DND-41 (cell line): ENCODE measurements at regions not wholly inside any gene's neighbourhood (a gene's known extent, or its start where the extent isn't known, plus 50 kb on each side); places are given as distances from the start of the nearest gene placed in this dataset.

Experiments used
- ATAC-seq: fragments of 200-7000 bp; cut with Tn5 transposase; 3 replicates; pipeline ENCODE4 v1.9.1; 2021; ENCODE audit warnings: low read depth; ENCODE audit not compliant: insufficient read depth
- DNase-seq: peaks from one replicate; pipeline ENCODE4 v3.0.0-alpha.2; 2020
- H2AFZ ChIP-seq: 2 replicates; pipeline ENCODE4 v1.6.0; 2012; ENCODE audit warnings: low read depth, low read length
- H3K27ac ChIP-seq: 2 replicates; pipeline ENCODE4 v1.5.1; 2012; ENCODE audit warnings: low read length, inconsistent platforms
- H3K27me3 ChIP-seq: fragments of 200-600 bp; sonication (generic); 2 replicates; pipeline ENCODE4 v1.6.0; 2012; ENCODE audit warnings: low read length, mild to moderate bottlenecking, inconsistent platforms; ENCODE audit not compliant: insufficient read depth, poor library complexity
- H3K36me3 ChIP-seq: 2 replicates; pipeline ENCODE4 v1.5.1; 2012; ENCODE audit warnings: low read length, inconsistent platforms; ENCODE audit not compliant: insufficient read depth
- H3K4me1 ChIP-seq: 2 replicates; pipeline ENCODE4 v1.5.1; 2012; ENCODE audit warnings: mild to moderate bottlenecking, low read length; ENCODE audit not compliant: insufficient read depth
- H3K4me2 ChIP-seq: 2 replicates; pipeline ENCODE4 v1.6.0; 2012; ENCODE audit warnings: mild to moderate bottlenecking, moderate library complexity, low read length, inconsistent platforms; ENCODE audit not compliant: insufficient read depth
- H3K4me3 ChIP-seq, 2 experiments: fragments of 200-600 bp in 1 of 2; shearing (Covaris generic) in 1 of 2; 2 replicates each; pipeline ENCODE4 v1.5.1; 2012 to 2016; ENCODE audit warnings: inconsistent platforms in 2 of 2, low read length in 2 of 2, mild to moderate bottlenecking in 2 of 2, low read depth in 1 of 2, moderate library complexity in 1 of 2
- H3K79me2 ChIP-seq: 2 replicates; pipeline ENCODE4 v1.6.0; 2012; ENCODE audit warnings: low read length, inconsistent platforms; ENCODE audit not compliant: insufficient read depth
- H3K9ac ChIP-seq: 2 replicates; pipeline ENCODE4 v1.6.0; 2012; ENCODE audit warnings: low read depth, mild to moderate bottlenecking, inconsistent platforms, low read length, moderate library complexity
- H3K9me3 ChIP-seq: 2 replicates; pipeline ENCODE4 v1.5.1; 2012; ENCODE audit warnings: low read length, moderate library complexity, mild to moderate bottlenecking, inconsistent platforms; ENCODE audit not compliant: insufficient read depth, severe bottlenecking
- H4K20me1 ChIP-seq: 2 replicates; pipeline ENCODE4 v1.6.0; 2012; ENCODE audit warnings: low read length; ENCODE audit not compliant: insufficient read depth
- CTCF ChIP-seq: IDR thresholded peaks from 2 replicates; pipeline ENCODE4 v1.5.1; 2012; ENCODE audit warnings: borderline replicate concordance, low read length, moderate library complexity, mild to moderate bottlenecking; ENCODE audit not compliant: poor library complexity, severe bottlenecking; ENCODE audit errors: extremely low read depth
- EZH2 ChIP-seq: IDR thresholded peaks from 3 replicates; pipeline ENCODE4 v1.6.1; 2012; ENCODE audit warnings: borderline replicate concordance, low read depth, mild to moderate bottlenecking, moderate library complexity, low read length, inconsistent platforms; ENCODE audit not compliant: severe bottlenecking

GRCh38 chr3:164620423-164620822 lies 457.9 kb downstream of the SI start:
- H3K4me1 ChIP-seq = no peaks in the 10 kb centered on the region
- DNase-seq (no peak), ATAC-seq (no peak)
- H3K36me3 ChIP-seq = no peaks in the 10 kb centered on the region
- no peak overlapping the region for H3K4me2 ChIP-seq
- H3K27me3 ChIP-seq = no peaks in the 10 kb centered on the region
- H3K27ac ChIP-seq = no peak overlapping the region
- TF ChIP-seq CTCF (no peak), EZH2 (no peak)
- no peaks in the 10 kb centered on the region for H3K9me3 ChIP-seq
- no peak overlapping the region for H3K4me3 ChIP-seq
- no peak overlapping the region for H2AFZ ChIP-seq
- no peaks in the 10 kb centered on the region for H4K20me1 ChIP-seq
- no peaks in the 10 kb centered on the region for H3K79me2 ChIP-seq
- no peak overlapping the region for H3K9ac ChIP-seq

GRCh38 chr3:164612751-164613150 lies 465.5 kb downstream of the SI start:
- Histone ChIP-seq H3K9ac (no peak overlapping the region), H3K4me2 (no peak overlapping the region), H3K9me3 (no peaks in the 10 kb centered on the region), H3K4me1 (no peaks in the 10 kb centered on the region), H4K20me1 (no peaks in the 10 kb centered on the region), H3K4me3 (no peak overlapping the region), H3K36me3 (no peaks in the 10 kb centered on the region), H3K27ac (no peak overlapping the region), H2AFZ (no peak overlapping the region), H3K79me2 (no peaks in the 10 kb centered on the region), H3K27me3 (no peaks in the 10 kb centered on the region)
- DNase-seq (no peak), ATAC-seq (no peak)
- TF ChIP-seq CTCF = no peak
- no peak for TF ChIP-seq EZH2

- H3K9me3 ChIP-seq = no peaks in the 10 kb centered on the region
- DNase-seq (peak; percentile 18), ATAC-seq (peak; percentile 55; the same call in 2 of the 3 replicates)
- no peak overlapping the region for H3K9ac ChIP-seq
- H2AFZ ChIP-seq = no peak overlapping the region
- no peak overlapping the region for H3K4me3 ChIP-seq
- H4K20me1 ChIP-seq = no peaks in the 10 kb centered on the region
- H3K4me2 ChIP-seq = no peak overlapping the region
- H3K27ac ChIP-seq = no peak overlapping the region
- TF ChIP-seq CTCF (no peak), EZH2 (no peak)
- no peaks in the 10 kb centered on the region for H3K79me2 ChIP-seq
- H3K27me3 ChIP-seq = no peaks in the 10 kb centered on the region
- no peaks in the 10 kb centered on the region for H3K4me1 ChIP-seq
- H3K36me3 ChIP-seq = no peaks in the 10 kb centered on the region
Observed at GRCh38 chr3:164608554-164609276, 469.6 kb downstream of the SI start.
